Ovary (tissue), 3 donors: ENCODE measurements at regions not wholly inside any gene's neighbourhood (a gene's known extent, or its start where the extent isn't known, plus 50 kb on each side); places are given as distances from the start of the nearest gene placed in this dataset.

ENCODE experiments used
- CTCF ChIP-seq, 3 donors: fragments of 450-650 bp in 2 of 3; fragments of 200-600 bp in 1 of 3; IDR thresholded peaks; one replicate each; pipeline versions ENCODE4 v1.5.1 to v1.8.0; 2016 to 2022; ENCODE audit warnings: antibody characterized with exemption in 3 of 3, mild to moderate bottlenecking in 1 of 3
- EP300 ChIP-seq: sonication (generic); formaldehyde crosslinking; IDR thresholded peaks from one replicate; pipeline ENCODE4 v1.6.1; 2017; ENCODE audit warnings: antibody characterized with exemption
- POLR2A ChIP-seq: fragments of 450-650 bp; IDR thresholded peaks from one replicate; pipeline ENCODE4 v1.6.1; 2017; ENCODE audit warnings: antibody characterized with exemption, mild to moderate bottlenecking, moderate library complexity
- donor health status: DM: no; HTN: no; CAD: no.

DNA sequence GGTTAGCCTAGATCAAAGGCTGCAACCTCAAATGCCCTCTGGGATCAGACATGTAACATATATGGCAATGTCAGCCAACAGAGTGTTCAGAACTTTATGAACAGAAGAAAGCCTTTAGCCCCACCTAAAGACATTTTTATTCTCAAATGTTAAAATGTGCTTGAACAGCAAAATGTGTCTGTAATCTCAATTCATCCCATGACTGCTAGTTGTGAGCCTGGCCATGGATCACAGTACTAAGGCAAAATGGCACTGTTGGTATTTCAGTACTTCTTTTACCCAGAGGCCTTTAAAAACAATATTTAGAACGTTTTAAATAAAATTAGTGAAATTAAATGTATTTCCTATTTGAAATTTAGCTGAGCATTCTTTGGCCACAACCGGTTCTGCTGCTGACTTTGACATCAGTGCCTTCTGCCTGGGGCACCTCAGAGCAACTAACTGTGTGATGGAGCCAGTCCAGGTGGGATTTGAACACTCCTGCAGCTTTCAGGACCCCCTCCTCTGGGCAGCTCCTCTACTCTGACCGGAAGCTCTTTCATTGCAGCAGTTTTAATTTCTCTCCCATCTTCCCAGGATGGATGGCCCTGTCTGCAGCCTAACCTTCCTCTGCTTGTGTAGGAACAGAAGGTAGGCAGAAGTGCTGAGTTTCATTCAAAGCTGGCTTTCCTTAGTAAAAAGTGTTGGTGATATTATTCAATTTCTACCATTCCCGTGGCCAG is 68.3 kb upstream of the NFIA start:
- TF ChIP-seq POLR2A (no peak), CTCF (IDR thresholded peaks at IDR 0.05) (no peak), EP300 (no peak)
